ENCODE measurements at regions not wholly inside any gene's neighbourhood (a gene's known extent, or its start where the extent isn't known, plus 50 kb on each side); places are given as distances from the start of the nearest gene placed in this dataset.

GRCh38 chr1:238001818-238002217, 111.1 kb upstream of the ZP4 start:
- no peaks in the 10 kb centered on the region for H3K36me3 ChIP-seq (ENCODE audit: insufficient read depth, low read length)
- no peaks in the 10 kb centered on the region for H3K9me2 ChIP-seq (ENCODE audit: insufficient read depth, low read length)
- no peak overlapping the region for H3K4me3 ChIP-seq (ENCODE audit: low read length)
- no peak for TF ChIP-seq EP300 (conservative IDR thresholded peaks at IDR 0.05; ENCODE audit: poor library complexity, severe bottlenecking)
- TF ChIP-seq CTCF (IDR thresholded peaks at IDR 0.05; ENCODE audit: poor library complexity, severe bottlenecking), result no peak
- no peak for TF ChIP-seq EZH2 (IDR thresholded peaks at IDR 0.05; ENCODE audit: borderline replicate concordance, insufficient read depth, low read length, poor library complexity, severe bottlenecking)
- no peak for TF ChIP-seq SMC3 (conservative IDR thresholded peaks at IDR 0.05; ENCODE audit: poor library complexity)
- no peak for TF ChIP-seq REST (IDR thresholded peaks at IDR 0.05; ENCODE audit: borderline replicate concordance)
- no peak for TF ChIP-seq POLR2AphosphoS5 (IDR thresholded peaks at IDR 0.05)
- no peak for TF ChIP-seq RAD21 (conservative IDR thresholded peaks at IDR 0.05)
- no peak for TF ChIP-seq TAF1 (IDR thresholded peaks at IDR 0.05; ENCODE audit: low read depth)
- TF ChIP-seq MXI1 (conservative IDR thresholded peaks at IDR 0.05; ENCODE audit: poor library complexity, severe bottlenecking), result no peak
- H3K27ac ChIP-seq (ENCODE audit: low read length), result no peak overlapping the region
- H4K20me1 ChIP-seq (ENCODE audit: insufficient read depth), result no peaks in the 10 kb centered on the region
- no peak overlapping the region for H3K9ac ChIP-seq (ENCODE audit: low read length)
- no peaks in the 10 kb centered on the region for H3K27me3 ChIP-seq (ENCODE audit: insufficient read depth, low read depth, low read length)
- H3K9me3 ChIP-seq (ENCODE audit: low read length), result no peaks in the 10 kb centered on the region
- H3F3A ChIP-seq (ENCODE audit: insufficient read depth, low read length, poor library complexity, severe bottlenecking), result no peaks in the 10 kb centered on the region
- H3K4me2 ChIP-seq (ENCODE audit: low read length), result no peak overlapping the region
- no peaks in the 10 kb centered on the region for H3K79me2 ChIP-seq (replicated peaks; ENCODE audit: insufficient read depth, low read length)
- H2AFZ ChIP-seq (ENCODE audit: low read depth, low read length), result no peak overlapping the region

- no peak for TF ChIP-seq MXI1 (conservative IDR thresholded peaks at IDR 0.05; ENCODE audit: poor library complexity, severe bottlenecking)
- no peak for TF ChIP-seq CTCF (IDR thresholded peaks at IDR 0.05; ENCODE audit: poor library complexity, severe bottlenecking)
- no peak for TF ChIP-seq REST (IDR thresholded peaks at IDR 0.05; ENCODE audit: borderline replicate concordance)
- no peak for TF ChIP-seq EP300 (conservative IDR thresholded peaks at IDR 0.05; ENCODE audit: poor library complexity, severe bottlenecking)
- TF ChIP-seq TAF1 (IDR thresholded peaks at IDR 0.05; ENCODE audit: low read depth), result no peak
- no peak for TF ChIP-seq EZH2 (IDR thresholded peaks at IDR 0.05; ENCODE audit: borderline replicate concordance, insufficient read depth, low read length, poor library complexity, severe bottlenecking)
- H3K9me2 ChIP-seq (ENCODE audit: insufficient read depth, low read length), result no peaks in the 10 kb centered on the region
- no peaks in the 10 kb centered on the region for H3K27me3 ChIP-seq (ENCODE audit: insufficient read depth, low read depth, low read length)
- no peak overlapping the region for H2AFZ ChIP-seq (ENCODE audit: low read depth, low read length)
- no peaks in the 10 kb centered on the region for H4K20me1 ChIP-seq (ENCODE audit: insufficient read depth)
- H3K36me3 ChIP-seq (ENCODE audit: insufficient read depth, low read length), result no peaks in the 10 kb centered on the region
- H3K4me3 ChIP-seq (ENCODE audit: low read length), result no peak overlapping the region
- no peak overlapping the region for H3K4me2 ChIP-seq (ENCODE audit: low read length)
- no peak overlapping the region for H3K9ac ChIP-seq (ENCODE audit: low read length)
- H3K27ac ChIP-seq (ENCODE audit: low read length), result no peak overlapping the region
- no peaks in the 10 kb centered on the region for H3F3A ChIP-seq (ENCODE audit: insufficient read depth, low read length, poor library complexity, severe bottlenecking)
- H3K79me2 ChIP-seq (replicated peaks; ENCODE audit: insufficient read depth, low read length), result no peaks in the 10 kb centered on the region
- no peaks in the 10 kb centered on the region for H3K9me3 ChIP-seq (ENCODE audit: low read length)
These were observed 108.8 kb upstream of the ZP4 start for GRCh38 chr1:237999426-238000052.

All from neural cell (in vitro differentiated cells).